Activated CD4-positive, alpha-beta T cell treated with anti-CD3 and anti-CD28 coated beads, Interleukin-2, Interleukin-4, amounts not matched to agents 100 ng/mL and 50 ng/mL, durations not matched to agents 16 hours and 8 hours (primary cell): ENCODE measurements at regions not wholly inside any gene's neighbourhood (a gene's known extent, or its start where the extent isn't known, plus 50 kb on each side); places are given as distances from the start of the nearest gene placed in this dataset.

Source experiments
- DNase-seq: peaks from one replicate; pipeline ENCODE4 v3.0.0-alpha.2; 2020; ENCODE audit warnings: low spot score

DNA sequence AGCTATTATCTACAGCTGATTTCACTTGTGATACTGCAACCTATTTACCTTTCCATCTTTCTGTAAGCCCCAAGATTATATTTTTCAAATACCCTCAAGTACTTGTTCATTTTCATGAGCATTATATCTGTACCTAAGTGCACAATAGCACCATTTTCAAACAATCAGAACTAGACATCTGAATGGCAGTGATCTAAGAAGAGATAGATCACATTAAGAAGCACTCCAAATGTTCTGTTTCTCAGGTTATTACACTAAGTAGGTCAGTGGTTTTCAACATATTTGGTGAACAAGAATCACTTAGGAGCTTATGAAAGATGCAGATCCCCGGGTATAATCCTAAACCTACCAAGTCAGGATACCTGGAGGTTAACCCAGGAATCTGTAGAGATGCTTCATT lies 872.7 kb downstream of the DCDC2C start:
- DNase-seq = no peak

DNA sequence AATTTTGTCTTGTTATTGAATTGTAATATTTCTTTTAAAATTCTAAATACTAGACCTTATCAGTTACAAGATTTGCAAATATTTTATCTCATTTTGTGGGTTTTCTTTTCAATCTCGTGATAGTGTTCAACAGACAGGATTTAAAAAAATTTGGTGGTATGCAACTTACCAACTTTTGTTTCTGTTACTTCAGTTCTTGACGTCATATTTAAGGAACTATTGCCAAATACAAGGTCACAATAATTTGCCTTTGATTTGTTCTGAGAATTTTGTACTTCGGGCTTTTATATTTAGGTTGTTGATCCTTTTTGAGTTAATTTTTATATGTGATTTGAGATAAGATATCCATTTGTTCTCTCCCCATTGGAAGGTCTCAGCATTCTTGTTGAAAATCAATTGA lies 876.6 kb downstream of the DCDC2C start:
- DNase-seq = no peak

DNA sequence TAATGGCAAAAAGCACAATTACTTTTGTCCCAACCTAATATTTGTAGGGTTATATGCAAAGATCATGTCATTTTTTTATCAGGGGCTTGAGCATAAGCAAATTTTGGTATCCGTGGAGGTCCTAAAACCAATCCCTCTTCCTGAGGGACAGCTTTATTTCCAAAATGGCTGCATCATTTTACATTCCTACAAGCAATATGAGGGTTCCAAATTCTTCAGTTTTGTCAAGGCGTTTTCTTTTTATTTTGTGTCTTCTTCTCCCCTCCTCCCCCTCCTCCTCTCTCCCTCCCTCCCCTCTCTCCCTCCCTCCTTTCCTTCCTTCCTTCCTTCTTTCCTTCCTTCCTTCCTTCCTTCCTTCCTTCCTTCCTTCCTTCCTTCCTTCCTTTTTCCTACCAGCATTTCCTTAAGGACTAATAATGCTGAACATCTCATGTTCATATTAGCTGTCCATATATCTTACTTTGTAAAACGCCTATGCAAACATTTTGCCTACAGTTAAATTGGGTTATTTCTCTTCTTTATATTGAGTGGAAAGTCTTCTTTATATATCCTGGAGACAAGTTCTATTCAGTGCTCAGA lies 881.8 kb downstream of the DCDC2C start:
- DNase-seq = no peak

DNA sequence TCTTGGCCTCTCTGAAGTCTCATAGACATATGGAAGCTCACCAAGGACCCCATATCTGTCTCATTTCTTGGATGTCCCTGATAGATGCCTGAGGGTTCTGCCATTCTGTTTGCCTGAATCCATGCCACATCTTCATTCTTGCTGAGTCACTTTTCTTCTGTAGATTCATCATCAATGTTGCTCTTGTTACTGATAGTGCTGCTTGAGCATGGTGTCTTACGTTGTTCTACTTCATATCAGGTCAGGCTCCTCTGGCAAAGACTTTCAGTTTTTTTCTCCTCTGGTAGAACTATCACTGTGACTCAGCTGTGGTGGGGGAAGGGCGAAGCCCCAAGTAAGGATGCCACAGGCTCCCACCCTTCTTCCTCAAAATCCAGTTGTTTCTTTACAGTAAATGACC lies 885.2 kb downstream of the DCDC2C start:
- DNase-seq = no peak

DNA sequence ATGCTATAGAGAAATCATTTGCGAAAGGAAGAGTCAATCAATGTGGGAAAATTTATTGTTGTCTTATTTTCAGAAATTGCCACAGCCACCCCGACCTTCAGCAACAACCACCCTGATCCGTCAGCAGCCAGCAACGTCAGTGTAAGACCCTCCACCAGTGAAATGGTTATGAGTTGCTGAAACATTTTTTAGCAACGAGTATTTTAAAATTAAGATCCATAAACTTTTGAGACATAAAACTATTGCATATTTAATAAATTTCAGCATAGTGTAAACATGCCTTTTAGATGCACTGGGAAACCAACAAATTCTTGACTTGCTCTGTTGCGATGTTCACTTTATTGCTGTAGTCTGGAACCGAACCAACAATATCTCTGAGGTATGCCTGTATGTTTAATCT lies 887.9 kb downstream of the DCDC2C start:
- no peak for DNase-seq

DNA sequence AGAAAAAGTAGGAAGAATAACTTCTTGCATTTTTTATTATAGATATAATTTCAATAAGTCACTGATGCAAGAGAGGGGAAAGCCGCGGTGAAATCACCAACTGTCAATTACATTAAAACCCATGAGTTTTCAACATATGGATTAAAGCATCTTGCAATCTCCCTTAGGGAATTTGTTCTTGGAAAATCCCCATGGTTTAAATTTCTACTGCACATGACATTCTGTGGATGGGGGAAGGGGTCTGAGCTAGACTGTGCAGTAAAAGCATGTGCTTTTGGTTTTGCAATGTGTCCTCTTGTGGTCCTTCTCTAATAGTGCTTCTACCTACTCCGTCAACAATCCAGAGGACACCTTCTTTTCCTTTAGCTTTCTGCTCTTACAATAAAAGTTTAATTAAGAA lies 894.0 kb downstream of the DCDC2C start:
- no peak for DNase-seq

DNA sequence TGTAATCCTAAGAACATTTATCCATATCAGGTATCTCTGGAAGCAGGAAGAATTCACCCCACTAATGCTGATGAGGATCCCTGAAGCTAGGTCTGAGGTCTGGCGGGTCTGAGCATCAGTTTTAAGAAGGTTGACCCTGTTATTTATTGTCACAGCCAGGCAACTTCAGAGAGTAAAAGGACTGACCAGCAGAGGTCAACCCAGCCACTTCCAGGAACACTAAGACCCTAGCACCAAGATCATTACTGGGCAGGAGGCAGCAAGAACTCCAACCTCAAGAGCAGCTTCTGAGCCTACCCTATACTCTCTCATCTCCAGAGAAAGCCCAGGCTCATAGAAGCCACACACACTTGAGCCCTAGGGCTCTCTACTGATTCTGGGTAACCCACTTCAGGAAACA lies 901.4 kb downstream of the DCDC2C start:
- no peak for DNase-seq

DNA sequence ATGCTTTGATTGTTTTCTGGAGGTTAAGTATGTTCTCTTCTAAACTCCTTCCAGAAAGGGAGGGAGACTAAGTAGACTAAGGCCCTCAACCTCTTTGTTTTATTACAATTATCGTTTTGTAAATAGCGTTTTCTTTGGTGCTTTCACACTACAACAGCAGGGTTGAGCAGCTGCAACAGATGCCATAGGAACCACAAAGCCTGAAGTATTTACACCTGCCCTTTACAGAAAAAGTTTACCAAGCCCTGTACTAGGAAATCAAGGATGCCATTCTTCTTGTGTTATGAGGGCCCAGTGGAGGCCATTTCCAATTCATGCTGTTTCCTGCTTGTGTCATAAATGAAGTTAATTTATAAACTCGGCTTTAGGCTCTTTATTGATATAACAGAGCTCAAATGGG lies 914.8 kb downstream of the DCDC2C start:
- DNase-seq = no peak

DNA sequence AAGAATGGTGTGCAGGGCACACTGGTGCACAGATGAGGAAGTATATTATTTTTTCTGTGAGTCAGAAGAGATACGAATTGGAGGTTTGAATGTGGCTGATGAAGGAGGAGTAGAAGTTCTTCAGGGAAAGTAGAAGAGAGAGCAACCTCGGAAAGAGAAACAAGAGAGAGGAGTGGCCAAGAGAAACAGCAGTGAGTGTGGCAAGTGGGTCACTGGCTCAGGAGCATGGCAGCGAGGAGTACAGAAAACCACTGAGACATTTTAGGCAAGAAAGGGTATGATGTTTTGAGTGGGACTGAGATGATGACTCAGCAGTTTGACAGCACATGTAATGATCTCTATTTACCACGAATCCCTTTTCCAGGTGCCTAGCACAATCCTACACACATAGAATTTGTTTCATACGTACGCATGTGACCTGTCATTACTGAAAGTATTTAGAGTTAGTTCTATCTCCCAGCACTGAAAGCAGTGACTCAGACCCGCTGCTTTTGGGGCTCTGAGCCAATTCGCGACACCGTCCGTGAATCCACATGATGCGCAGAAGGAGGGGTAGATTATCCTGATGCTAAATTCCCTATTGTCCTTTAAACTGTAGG lies 915.4 kb downstream of the DCDC2C start:
- no peak for DNase-seq

DNA sequence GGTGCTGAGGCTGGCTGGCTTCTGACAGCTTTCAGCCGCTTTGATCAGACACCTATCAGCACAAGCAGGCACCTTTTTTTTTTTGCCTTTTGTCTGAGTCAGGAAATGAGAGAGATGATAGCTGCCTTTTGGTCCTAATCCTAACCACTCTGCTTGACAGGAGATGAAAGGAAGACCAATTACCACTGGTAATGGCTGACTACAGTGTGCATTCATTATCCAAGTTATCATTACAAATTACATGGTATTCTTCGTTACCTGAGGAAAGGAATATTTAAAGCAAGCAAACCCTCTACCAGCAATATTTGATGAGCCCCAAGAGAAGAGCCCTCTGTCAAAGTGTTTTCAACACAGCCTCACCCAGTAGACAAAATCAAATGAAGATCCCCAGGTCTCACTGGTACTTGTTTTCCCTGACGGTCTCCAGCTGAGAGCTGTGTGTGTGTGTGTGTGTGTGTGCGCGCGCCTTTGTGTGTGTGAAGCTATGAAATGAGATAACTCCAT lies 925.7 kb downstream of the DCDC2C start:
- no peak for DNase-seq

DNA sequence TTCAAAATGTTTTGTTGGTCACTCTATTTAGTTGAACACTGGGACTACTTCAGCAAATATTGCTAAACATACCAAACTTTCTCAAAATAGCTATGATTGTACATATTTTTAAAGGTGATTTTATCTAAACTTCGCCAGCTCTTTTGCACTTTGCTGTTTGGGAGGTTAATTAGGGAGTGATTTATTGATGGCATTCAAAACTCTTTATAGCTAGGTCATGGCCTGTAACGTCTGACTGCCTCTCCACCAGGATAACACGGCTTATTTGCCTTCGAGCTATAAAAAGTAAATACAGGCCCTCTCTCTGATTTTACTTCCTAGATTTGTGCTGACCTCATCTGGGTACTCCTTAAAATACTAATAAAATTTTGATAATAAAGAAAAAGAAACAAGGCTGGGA lies 931.9 kb downstream of the DCDC2C start:
- no peak for DNase-seq

DNA sequence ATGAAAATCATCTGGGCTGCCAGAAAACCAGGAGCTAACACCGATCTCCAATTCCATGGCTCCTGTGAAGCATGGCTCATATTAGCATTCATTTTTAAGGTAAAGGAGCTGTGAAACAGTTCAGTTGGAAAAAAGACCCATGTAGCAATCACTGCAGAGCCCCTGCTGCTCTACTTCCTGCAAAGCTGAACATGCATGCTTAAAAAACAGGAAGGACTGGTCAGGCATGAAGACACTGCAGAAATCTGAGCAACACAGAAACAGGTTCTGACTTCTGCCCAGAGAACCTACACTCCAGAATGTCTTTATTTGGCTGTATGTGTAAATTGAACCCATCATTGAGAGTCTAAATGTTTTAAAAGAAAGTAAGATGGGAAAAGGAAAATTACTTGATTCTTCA lies 950.6 kb downstream of the DCDC2C start:
- DNase-seq = no peak

DNA sequence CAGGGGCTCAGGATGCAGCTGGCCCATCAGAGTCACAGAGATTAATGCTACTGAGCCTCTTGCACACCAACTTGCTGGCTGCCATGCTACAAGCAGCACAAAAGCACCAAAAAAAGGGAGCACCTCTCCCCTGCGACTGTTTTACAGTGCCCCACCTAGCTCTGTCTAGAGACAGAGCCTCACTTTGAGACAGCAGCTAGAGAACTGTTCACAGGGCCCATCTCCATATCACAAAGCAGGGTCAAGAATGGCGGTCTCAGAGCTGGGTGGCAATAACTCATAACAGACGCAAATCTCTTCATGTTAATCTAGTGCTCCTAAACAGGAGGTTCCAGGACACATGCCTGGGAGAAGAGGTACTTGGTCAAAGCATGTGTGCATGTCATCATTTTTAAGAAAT lies 953.0 kb downstream of the DCDC2C start:
- no peak for DNase-seq

DNA sequence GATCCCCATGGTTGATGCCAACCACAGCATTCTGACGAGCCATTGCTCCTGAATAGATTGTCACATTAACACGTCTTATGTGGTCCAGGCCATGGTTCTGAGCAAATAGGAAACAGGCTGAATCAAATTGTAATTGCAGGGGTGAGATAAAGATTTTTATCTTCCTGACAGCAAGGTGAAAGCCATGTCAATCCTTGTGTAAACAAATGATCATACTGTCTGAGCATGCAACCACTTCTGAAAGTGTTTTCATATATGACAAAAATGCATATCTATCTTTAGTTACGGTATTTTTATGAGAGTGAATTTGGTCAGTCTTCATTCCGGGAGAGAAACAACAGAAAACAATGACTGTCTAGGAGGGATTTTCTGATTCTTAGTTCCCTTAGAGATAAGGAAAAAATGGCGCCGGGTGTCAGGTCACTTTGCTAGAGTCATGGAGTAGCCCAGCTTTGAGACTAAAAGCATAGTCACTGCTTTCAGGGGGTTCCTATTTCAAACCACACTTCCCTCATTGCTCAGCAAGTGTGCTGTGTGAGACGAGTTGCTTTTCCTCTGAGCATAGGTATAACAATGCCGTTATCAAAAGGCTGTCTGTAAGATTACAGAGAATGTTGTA lies 958.9 kb downstream of the DCDC2C start:
- no peak for DNase-seq

DNA sequence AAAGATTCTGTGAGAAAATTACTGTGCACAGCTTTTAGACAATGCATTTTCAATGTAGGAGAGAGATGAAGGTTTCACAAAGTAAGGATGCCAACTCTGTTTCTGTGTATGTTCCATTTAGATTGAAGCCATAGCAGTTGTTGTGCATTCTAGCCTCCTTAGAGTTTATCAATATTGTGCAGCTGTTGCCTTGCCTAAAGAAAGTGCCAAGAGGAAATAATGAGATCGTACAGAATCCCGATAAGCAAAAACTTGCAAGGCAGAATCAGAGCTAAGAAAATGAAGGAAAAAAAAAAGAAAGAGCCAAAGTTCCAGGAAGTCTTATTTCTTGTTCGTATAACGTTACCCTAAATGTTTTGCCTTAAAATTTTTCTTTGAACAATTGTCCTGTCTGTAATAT lies 965.0 kb downstream of the DCDC2C start:
- DNase-seq = no peak

DNA sequence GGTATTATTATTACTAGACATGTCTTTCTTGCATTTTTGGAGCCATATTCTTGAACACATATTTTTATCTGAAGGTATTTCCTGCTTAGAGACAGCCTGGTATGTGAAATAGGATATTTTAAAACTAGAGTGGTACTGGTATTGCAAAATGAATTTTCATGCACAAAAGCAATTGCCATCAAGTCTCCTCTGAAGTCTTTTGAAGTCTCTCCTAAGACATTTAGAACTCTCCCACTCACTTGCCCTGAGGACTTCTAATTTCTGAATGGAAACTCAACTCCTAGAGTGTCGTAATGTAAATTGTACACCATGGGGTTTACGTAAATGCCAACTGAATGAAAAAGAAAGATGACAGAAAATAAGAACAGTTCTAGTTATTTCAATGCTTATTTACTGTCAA lies 967.0 kb downstream of the DCDC2C start:
- DNase-seq = no peak

DNA sequence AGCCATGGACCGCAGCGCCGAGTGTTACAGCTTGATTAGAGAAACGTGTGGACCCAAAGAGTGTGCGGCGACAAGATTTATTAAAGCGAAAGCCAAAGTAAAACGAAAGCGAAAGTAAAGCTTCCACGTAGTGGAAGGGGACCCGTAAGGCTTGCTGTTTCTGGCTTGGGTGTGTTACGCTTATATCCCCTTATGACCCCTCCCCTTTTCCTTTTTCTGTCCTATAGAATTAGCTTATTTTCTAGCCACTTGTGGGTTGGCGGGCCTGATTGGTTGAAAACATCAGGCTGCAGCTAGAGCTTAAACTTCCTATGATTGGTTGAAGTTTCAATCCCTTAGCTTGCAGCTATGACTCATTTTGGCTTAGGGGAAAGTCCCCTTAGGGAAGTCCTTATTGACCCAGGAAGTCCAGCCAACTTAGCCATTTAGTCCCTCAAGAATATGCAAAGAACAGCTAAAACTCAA lies 969.7 kb downstream of the DCDC2C start:
- DNase-seq = no peak

DNA sequence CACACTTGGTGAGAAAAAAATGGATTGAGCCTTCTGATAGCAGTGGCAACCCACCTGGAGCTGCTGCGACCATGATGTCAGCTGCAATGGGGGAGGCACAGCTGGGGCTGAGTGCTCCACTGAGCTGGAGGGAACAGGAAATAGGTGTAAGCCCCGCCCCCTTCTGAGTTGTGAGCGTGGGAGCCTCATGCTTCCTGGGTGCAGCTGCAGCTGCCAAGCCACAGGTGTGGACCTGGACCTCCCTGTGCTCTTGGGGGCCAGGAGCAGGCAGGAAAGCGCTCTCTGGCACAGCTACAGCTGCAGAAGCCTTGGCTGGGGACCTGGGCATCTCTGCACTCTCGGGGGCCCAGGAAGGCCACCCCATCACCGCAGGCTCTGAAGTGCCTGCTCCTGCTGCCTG lies 970.6 kb downstream of the DCDC2C start:
- DNase-seq = no peak

DNA sequence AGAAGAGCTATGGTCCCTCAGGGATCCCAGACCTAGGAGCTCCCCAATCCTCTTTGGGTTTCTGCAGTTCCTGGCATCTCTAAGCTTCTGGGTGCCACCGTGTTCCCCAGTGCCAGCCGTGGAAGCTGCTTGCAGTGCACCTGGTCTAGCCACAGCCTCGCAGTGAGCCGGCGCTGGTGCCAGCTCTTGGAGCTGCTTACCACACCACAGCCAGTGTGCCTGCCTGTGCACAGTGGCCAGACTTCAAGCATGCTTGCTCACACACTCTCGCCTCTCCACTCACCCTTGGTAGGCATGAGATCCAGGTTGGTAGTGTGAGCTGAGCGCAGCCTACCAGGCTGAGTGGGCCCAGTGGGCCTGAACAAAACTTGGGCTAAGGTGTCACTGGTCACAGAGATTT lies 971.9 kb downstream of the DCDC2C start:
- DNase-seq = no peak

DNA sequence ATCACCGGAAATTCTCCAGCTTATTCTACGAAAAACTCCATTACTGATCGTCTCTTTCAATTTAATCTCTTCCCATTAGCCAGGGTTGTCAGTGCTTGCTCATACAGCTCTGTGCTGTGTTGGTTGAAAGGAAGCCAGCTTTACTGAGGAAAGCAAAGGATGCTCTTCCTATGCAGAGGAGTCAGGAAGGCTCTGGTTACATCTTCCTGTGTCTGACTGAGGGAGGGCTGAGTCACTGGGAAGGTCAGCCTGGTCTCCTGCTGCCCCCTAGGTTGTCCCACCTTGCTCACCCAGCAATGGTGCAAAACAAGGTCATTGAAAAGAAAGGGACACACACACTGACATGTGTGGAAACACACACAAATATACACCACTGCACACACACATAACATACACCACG lies 975.6 kb downstream of the DCDC2C start:
- DNase-seq = no peak

DNA sequence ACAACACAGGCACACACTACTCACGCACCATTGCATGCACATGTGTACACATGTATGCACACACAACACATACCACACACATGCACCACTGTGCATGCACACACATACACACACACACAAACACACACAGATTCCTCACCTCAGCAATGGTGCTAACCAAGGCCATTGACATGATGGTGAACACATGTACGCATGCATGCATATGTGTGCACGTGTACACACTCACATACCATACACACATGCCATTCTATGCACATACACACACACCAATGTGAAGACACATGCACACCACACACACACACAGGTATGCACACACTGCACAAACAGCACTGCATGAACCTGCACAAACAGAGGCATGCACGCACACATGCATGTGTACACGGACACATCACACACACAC lies 976.0 kb downstream of the DCDC2C start:
- DNase-seq = no peak

DNA sequence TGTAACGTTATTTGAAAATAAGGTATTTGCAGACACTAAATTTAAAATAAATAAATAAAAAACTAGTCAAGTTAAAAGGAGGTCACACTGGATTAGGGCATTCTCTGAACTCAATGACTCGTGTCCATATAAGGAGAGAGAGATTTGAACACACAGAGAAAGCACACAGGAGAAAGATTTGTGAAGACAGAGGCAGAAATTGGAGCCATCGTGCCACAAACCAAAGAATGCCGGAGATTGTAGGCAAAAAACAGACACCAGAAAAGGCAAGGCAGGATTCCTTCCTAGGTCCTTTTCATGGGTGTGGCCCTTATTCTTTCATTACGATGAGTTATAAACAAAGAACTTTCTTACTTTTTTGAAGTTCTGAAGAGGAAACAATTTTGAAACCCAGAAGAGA lies 981.5 kb downstream of the DCDC2C start:
- DNase-seq = no peak

DNA sequence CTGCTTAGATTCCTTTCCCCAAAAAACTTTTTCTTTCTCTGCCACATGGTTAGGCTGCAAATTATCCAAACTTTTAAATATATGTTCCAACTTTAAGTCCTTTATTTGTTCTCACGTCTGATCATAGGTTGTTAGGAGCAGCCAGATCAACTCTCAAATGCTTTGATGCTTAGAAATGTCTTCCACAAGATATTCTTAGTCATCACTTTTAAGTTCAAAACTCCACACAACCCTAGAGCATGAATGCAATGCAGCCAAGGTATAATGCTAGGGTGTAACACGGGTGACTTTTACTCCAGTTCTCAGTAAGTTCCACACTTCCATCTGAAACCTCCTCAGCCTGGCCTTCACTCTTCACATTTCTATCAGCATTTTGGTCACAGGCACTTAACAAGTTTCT lies 987.5 kb downstream of the DCDC2C start:
- no peak for DNase-seq

DNA sequence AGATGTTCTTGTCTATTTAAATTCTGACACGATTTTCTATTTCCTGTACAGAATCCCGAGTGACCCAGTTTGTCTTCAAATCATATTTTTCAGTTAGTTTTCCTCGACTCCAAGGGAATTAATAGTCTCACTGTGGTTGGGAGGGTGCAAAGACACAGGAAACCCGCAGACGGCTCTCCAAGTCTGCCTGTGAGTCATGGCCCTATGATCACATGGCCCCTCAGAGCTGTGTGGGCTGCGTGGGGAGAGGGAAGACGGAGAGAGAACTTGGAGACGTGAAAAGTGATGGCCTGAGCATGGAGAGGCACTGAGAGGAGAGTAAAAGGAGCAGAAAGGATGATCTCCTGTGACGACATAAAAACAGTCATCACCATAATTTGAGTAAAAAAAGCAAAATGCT lies 989.9 kb downstream of the DCDC2C start:
- no peak for DNase-seq
